ENCODE measurements at regions not wholly inside any gene's neighbourhood (a gene's known extent, or its start where the extent isn't known, plus 50 kb on each side); places are given as distances from the start of the nearest gene placed in this dataset.
A peak's percentile ranks its signal among the peaks of the same experiment; 100 is the strongest.

- H3K36me3 ChIP-seq (ENCODE audit: insufficient read depth, low read length) = no peaks in the 10 kb centered on the region
- BruUV-seq (replicated peaks) = no TSS peak
- no peak for TF ChIP-seq CTCF (conservative IDR thresholded peaks at IDR 0.05; ENCODE audit: low read length)
- TF ChIP-seq EZH2phosphoT487 (IDR thresholded peaks at IDR 0.05; ENCODE audit: borderline replicate concordance, low read depth, low read length) = no peak
- no peaks in the 10 kb centered on the region for H3K4me1 ChIP-seq (ENCODE audit: insufficient read depth, low read length, poor library complexity, severe bottlenecking)
- POLR2A ChIA-PET = no interaction called here
- H3K9me3 ChIP-seq (ENCODE audit: low read length) = 0 out of 2 replicates have a peak, but pooled peaks cover 14% of the 10 kb centered on the region
- no peaks in the 10 kb centered on the region for H3K79me2 ChIP-seq (ENCODE audit: insufficient read depth, low read depth, low read length)
- DNase-seq (ENCODE audit: low spot score) = no peak
- intact Hi-C loops (cut with micrococcal nuclease; ENCODE audit: unreplicated experiment) = no loop called here
- no peaks in the 10 kb centered on the region for H3K9me2 ChIP-seq (ENCODE audit: insufficient read depth, low read length)
- no peak overlapping the region for H3K27ac ChIP-seq (ENCODE audit: low read depth, low read length, poor library complexity, severe bottlenecking)
- H3K4me2 ChIP-seq (ENCODE audit: low read length) = no peak overlapping the region
- CTCF ChIA-PET (ENCODE audit: unreplicated experiment) = no interaction called here
- H4K20me1 ChIP-seq (ENCODE audit: insufficient read depth, low read length) = no peaks in the 10 kb centered on the region
- H2AFZ ChIP-seq (ENCODE audit: low read length) = no peak overlapping the region
- H3K4me3 ChIP-seq (ENCODE audit: low read depth, low read length, poor library complexity, severe bottlenecking) = no peak overlapping the region
These were observed 679.1 kb upstream of the SPRY2 start for GRCh38 chr13:81020010-81020409.

- Histone ChIP-seq H3K9me2 (ENCODE audit: insufficient read depth, low read length) (no peaks in the 10 kb centered on the region), H3K27ac (ENCODE audit: low read depth, low read length, poor library complexity, severe bottlenecking) (no peak overlapping the region), H3K4me3 (ENCODE audit: low read depth, low read length, poor library complexity, severe bottlenecking) (no peak overlapping the region), H3K79me2 (ENCODE audit: insufficient read depth, low read depth, low read length) (no peaks in the 10 kb centered on the region), H4K20me1 (ENCODE audit: insufficient read depth, low read length) (no peaks in the 10 kb centered on the region), H3K4me2 (ENCODE audit: low read length) (no peak overlapping the region), H3K9me3 (ENCODE audit: low read length) (0 out of 2 replicates have a peak, but pooled peaks cover 13% of the 10 kb centered on the region), H3K4me1 (ENCODE audit: insufficient read depth, low read length, poor library complexity, severe bottlenecking) (no peaks in the 10 kb centered on the region), H2AFZ (ENCODE audit: low read length) (no peak overlapping the region), H3K36me3 (ENCODE audit: insufficient read depth, low read length) (no peaks in the 10 kb centered on the region)
- no TSS peak for BruUV-seq (replicated peaks)
- CTCF ChIA-PET (ENCODE audit: unreplicated experiment) = no interaction called here
- TF ChIP-seq EZH2phosphoT487 (IDR thresholded peaks at IDR 0.05; ENCODE audit: borderline replicate concordance, low read depth, low read length) (no peak), CTCF (conservative IDR thresholded peaks at IDR 0.05; ENCODE audit: low read length) (no peak)
- intact Hi-C loops (cut with micrococcal nuclease; ENCODE audit: unreplicated experiment) = loop anchor here (5.0 to 10.0 kb wide), 2 partner anchors 42 to 1344 kb away; no protein-coding TSS in a partner anchor
- POLR2A ChIA-PET = interaction anchor here (0.5 kb wide), 1 partner anchor 1463 kb away, joined by 3 read pairs; no protein-coding TSS in a partner anchor
- DNase-seq (ENCODE audit: low spot score) = no peak
These were observed 678.0 kb upstream of the SPRY2 start for GRCh38 chr13:81018936-81019335.

- peak; percentile 46 for DNase-seq (ENCODE audit: low spot score)
- no peak overlapping the region for H3K4me3 ChIP-seq (ENCODE audit: low read depth, low read length, poor library complexity, severe bottlenecking)
- no peaks in the 10 kb centered on the region for H3K9me2 ChIP-seq (ENCODE audit: insufficient read depth, low read length)
- H3K27ac ChIP-seq (ENCODE audit: low read depth, low read length, poor library complexity, severe bottlenecking) = no peak overlapping the region
- TF ChIP-seq EZH2phosphoT487 (IDR thresholded peaks at IDR 0.05; ENCODE audit: borderline replicate concordance, low read depth, low read length) (no peak), CTCF (conservative IDR thresholded peaks at IDR 0.05; ENCODE audit: low read length) (peak; percentile 88)
- 0 out of 2 replicates have a peak, but pooled peaks cover 3% of the 10 kb centered on the region for H3K9me3 ChIP-seq (ENCODE audit: low read length)
- no TSS peak for BruUV-seq (replicated peaks)
- ChIA-PET CTCF (ENCODE audit: unreplicated experiment) (no interaction called here), POLR2A (interaction anchor here (0.9 kb wide), 1 partner anchor 29 kb away, joined by 4 read pairs; no protein-coding TSS in a partner anchor)
- intact Hi-C loops (cut with micrococcal nuclease; ENCODE audit: unreplicated experiment) = loop anchor here (5.0 to 10.0 kb wide), 2 partner anchors 40 to 1343 kb away; no protein-coding TSS in a partner anchor
- H3K79me2 ChIP-seq (ENCODE audit: insufficient read depth, low read depth, low read length) = no peaks in the 10 kb centered on the region
- H3K4me1 ChIP-seq (ENCODE audit: insufficient read depth, low read length, poor library complexity, severe bottlenecking) = no peaks in the 10 kb centered on the region
- no peaks in the 10 kb centered on the region for H3K36me3 ChIP-seq (ENCODE audit: insufficient read depth, low read length)
- H2AFZ ChIP-seq (ENCODE audit: low read length) = no peak overlapping the region
- H3K4me2 ChIP-seq (ENCODE audit: low read length) = no peak overlapping the region
- no peaks in the 10 kb centered on the region for H4K20me1 ChIP-seq (ENCODE audit: insufficient read depth, low read length)
These were observed 676.7 kb upstream of the SPRY2 start for GRCh38 chr13:81017513-81018152.
